Breast epithelium (tissue), 3 donors: ENCODE measurements at regions not wholly inside any gene's neighbourhood (a gene's known extent, or its start where the extent isn't known, plus 50 kb on each side); places are given as distances from the start of the nearest gene placed in this dataset.

Experiments
- POLR2A ChIP-seq: fragments of 450-650 bp; IDR thresholded peaks from one replicate; pipeline ENCODE4 v1.6.1; 2016; ENCODE audit warnings: antibody characterized with exemption, mild to moderate bottlenecking, moderate library complexity
- POLR2AphosphoS5 ChIP-seq, 3 donors: sonication (generic); formaldehyde crosslinking; IDR thresholded peaks; one replicate each; pipeline ENCODE4 v1.6.1; 2017; ENCODE audit warnings: antibody characterized with exemption in 3 of 3
- TF ChIP-seq, protein P1 (sequence below), 3 donors: fragments of 450-650 bp; IDR thresholded peaks; one replicate each; pipeline ENCODE4 v1.5.1; 2016 to 2017; ENCODE audit warnings: antibody characterized with exemption in 3 of 3, mild to moderate bottlenecking in 3 of 3, moderate library complexity in 3 of 3

DNA sequence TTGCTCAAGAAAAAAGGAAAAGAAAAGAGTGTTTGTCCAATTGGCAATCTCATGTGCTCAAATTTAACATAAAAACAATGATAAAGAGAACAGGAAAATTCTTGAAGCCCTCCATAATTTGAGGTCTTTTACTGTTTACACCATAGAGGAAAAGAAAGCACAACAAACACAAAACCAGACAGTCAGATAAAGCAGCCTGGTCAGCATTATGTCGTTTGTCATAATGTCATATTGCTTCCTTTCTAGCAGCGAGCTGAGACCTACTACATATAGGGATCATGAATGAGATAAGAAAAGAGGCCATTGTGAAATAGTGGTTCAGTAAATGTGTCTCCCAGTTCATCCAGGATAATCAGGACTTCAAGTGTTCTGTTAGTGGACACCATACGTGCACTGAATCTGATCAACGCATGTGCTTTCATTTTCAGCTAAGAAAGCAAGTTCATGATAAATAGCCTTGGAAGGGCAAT, 64.7 kb upstream of the SELENOP start:
- no peak for TF ChIP-seq POLR2A
- TF ChIP-seq, protein P1, sequence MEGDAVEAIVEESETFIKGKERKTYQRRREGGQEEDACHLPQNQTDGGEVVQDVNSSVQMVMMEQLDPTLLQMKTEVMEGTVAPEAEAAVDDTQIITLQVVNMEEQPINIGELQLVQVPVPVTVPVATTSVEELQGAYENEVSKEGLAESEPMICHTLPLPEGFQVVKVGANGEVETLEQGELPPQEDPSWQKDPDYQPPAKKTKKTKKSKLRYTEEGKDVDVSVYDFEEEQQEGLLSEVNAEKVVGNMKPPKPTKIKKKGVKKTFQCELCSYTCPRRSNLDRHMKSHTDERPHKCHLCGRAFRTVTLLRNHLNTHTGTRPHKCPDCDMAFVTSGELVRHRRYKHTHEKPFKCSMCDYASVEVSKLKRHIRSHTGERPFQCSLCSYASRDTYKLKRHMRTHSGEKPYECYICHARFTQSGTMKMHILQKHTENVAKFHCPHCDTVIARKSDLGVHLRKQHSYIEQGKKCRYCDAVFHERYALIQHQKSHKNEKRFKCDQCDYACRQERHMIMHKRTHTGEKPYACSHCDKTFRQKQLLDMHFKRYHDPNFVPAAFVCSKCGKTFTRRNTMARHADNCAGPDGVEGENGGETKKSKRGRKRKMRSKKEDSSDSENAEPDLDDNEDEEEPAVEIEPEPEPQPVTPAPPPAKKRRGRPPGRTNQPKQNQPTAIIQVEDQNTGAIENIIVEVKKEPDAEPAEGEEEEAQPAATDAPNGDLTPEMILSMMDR (IDR thresholded peaks at IDR 0.05): no peak
- TF ChIP-seq POLR2AphosphoS5 (IDR thresholded peaks at IDR 0.05): no peak
